Brain microvascular endothelial cell (primary cell): ENCODE measurements at regions not wholly inside any gene's neighbourhood (a gene's known extent, or its start where the extent isn't known, plus 50 kb on each side); places are given as distances from the start of the nearest gene placed in this dataset.

ENCODE experiments used
- DNase-seq: peaks from one replicate; pipeline ENCODE4 v3.0.0-alpha.2; 2020
- H3K27ac ChIP-seq: fragments of 250-450 bp; sonication (Bioruptor Pico); 2 replicates; pipeline ENCODE4 v1.5.1; 2020; ENCODE audit warnings: mild to moderate bottlenecking, moderate library complexity
- H3K27me3 ChIP-seq: fragments of 250-450 bp; sonication (Bioruptor Pico); replicated peaks from 2 replicates; pipeline ENCODE4 v1.5.1; 2020; ENCODE audit warnings: mild to moderate bottlenecking
- H3K36me3 ChIP-seq: fragments of 250-450 bp; sonication (Bioruptor Pico); replicated peaks from 2 replicates; pipeline ENCODE4 v1.5.1; 2020; ENCODE audit warnings: mild to moderate bottlenecking
- H3K4me3 ChIP-seq: 2 replicates; pipeline ENCODE4 v1.5.1; 2011; ENCODE audit warnings: low read depth, mild to moderate bottlenecking, control low read depth, low read length, moderate library complexity
- CTCF ChIP-seq: IDR thresholded peaks from 2 replicates; pipeline ENCODE4 v1.5.1; 2011; ENCODE audit warnings: low read depth, mild to moderate bottlenecking, moderate library complexity, low read length, control low read depth, inconsistent platforms; ENCODE audit errors: missing control alignments
- in situ Hi-C: cut with HindIII; loops from 2 replicates; pipeline ENCODE4 v1.10.0; 2017; ENCODE audit warnings: low sequenced_read_pairs, low pct_ligation_motif_present

GRCh38 chr6:43924222-43924702 lies 154.3 kb downstream of the VEGFA start:
- Histone ChIP-seq H3K27me3 (no peaks in the 10 kb centered on the region), H3K36me3 (no peaks in the 10 kb centered on the region), H3K4me3 (no peak overlapping the region), H3K27ac (no peak overlapping the region)
- in situ Hi-C loops, result no loop called here
- TF ChIP-seq CTCF, result no peak
- DNase-seq, result no peak

DNA sequence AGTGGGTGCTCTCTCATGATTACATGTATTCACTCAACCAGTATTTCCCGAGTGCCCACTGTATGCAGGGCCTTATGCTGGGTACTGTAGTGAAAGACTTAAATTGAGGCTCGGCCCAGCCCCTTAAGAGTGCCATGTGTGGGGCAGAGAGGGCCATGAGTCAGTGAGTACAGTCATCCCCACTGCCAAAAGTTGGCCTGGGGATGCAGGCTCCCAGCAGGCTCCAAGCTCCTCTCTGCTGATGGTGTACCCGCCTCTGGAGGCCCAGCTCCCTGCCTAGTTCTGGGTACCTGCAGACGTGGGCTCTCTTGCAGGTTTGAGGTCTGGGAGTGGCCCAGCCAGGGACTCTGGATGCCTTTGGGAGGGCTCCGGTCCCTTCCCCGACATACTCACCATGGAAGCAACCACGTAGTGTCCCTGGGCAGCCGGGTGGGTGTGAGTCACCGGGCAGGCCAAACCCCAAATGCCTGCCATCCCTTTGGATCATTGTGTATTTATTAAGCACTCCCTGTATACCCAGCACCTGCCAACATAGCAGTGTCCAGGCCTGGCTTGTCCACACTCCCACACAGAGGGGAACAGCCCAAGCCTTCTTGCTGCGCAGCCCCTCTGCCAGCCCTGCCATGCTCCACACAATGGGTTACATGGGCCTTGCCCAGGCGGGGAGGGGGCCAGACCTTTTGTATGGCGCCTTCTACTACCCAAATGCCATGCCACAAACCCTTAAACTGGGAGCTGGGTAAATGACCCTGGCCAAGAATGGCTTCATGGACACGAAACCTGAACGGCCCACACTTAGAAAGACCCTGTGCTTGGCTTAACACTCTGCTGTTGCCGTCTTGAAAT lies 153.6 kb downstream of the VEGFA start:
- DNase-seq, result peak; percentile 7
- Histone ChIP-seq H3K27me3 (no peaks in the 10 kb centered on the region), H3K4me3 (no peak overlapping the region), H3K27ac (no peak overlapping the region), H3K36me3 (no peaks in the 10 kb centered on the region)
- in situ Hi-C loops, result no loop called here
- no peak for TF ChIP-seq CTCF

GRCh38 chr6:43922426-43923375 lies 152.7 kb downstream of the VEGFA start:
- no peak for TF ChIP-seq CTCF
- no peaks in the 10 kb centered on the region for H3K36me3 ChIP-seq
- in situ Hi-C loops, result no loop called here
- H3K4me3 ChIP-seq, result no peak overlapping the region
- H3K27ac ChIP-seq, result no peak overlapping the region
- no peak for DNase-seq
- H3K27me3 ChIP-seq, result no peaks in the 10 kb centered on the region

GRCh38 chr6:43921548-43922425 lies 151.8 kb downstream of the VEGFA start:
- in situ Hi-C loops, result no loop called here
- Histone ChIP-seq H3K27ac (no peak overlapping the region), H3K4me3 (no peak overlapping the region), H3K27me3 (no peaks in the 10 kb centered on the region), H3K36me3 (no peaks in the 10 kb centered on the region)
- no peak for TF ChIP-seq CTCF
- DNase-seq, result no peak

GRCh38 chr6:43921039-43921438 lies 151.0 kb downstream of the VEGFA start:
- no peak for DNase-seq
- Histone ChIP-seq H3K4me3 (no peak overlapping the region), H3K27me3 (no peaks in the 10 kb centered on the region), H3K27ac (no peak overlapping the region), H3K36me3 (no peaks in the 10 kb centered on the region)
- in situ Hi-C loops, result no loop called here
- TF ChIP-seq CTCF, result no peak
